Epithelial cell of proximal tubule (primary cell): ENCODE measurements at regions not wholly inside any gene's neighbourhood (a gene's known extent, or its start where the extent isn't known, plus 50 kb on each side); places are given as distances from the start of the nearest gene placed in this dataset.

ENCODE experiments used
- DNase-seq: peaks from one replicate; pipeline ENCODE4 v3.0.0-alpha.2; 2011; ENCODE audit warnings: low read depth
- H3K4me3 ChIP-seq: 2 replicates; pipeline ENCODE4 v1.5.1; 2011; ENCODE audit warnings: low read depth, mild to moderate bottlenecking, low read length
- CTCF ChIP-seq: conservative IDR thresholded peaks from 2 replicates; pipeline ENCODE4 v1.5.1; 2012; ENCODE audit warnings: low read depth, mild to moderate bottlenecking, low read length

- no peak for TF ChIP-seq CTCF
- no peak overlapping the region for H3K4me3 ChIP-seq
- no peak for DNase-seq
Measured at GRCh38 chr16:86997058-86997457, 320.1 kb downstream of the C16orf95 start.

- TF ChIP-seq CTCF: no peak
- DNase-seq: no peak
- H3K4me3 ChIP-seq: no peak overlapping the region
Measured at GRCh38 chr16:86998196-86999001, 318.8 kb downstream of the C16orf95 start.

GRCh38 chr16:87000001-87000400 is 317.2 kb downstream of the C16orf95 start:
- H3K4me3 ChIP-seq: no peak overlapping the region
- DNase-seq: no peak
- no peak for TF ChIP-seq CTCF

- DNase-seq: no peak
- no peak for TF ChIP-seq CTCF
- H3K4me3 ChIP-seq: no peak overlapping the region
Measured at GRCh38 chr16:87002717-87003413, 314.3 kb downstream of the C16orf95 start.

- DNase-seq: no peak
- no peak for TF ChIP-seq CTCF
Measured at GRCh38 chr16:87003414-87003755, 313.8 kb downstream of the C16orf95 start.

GRCh38 chr16:87006021-87006420 is 311.2 kb downstream of the C16orf95 start:
- no peak for DNase-seq
- TF ChIP-seq CTCF: no peak
- no peak overlapping the region for H3K4me3 ChIP-seq

More at GRCh38 chr16:87003414-87003755, 313.8 kb downstream of the C16orf95 start:
- no peak overlapping the region for H3K4me3 ChIP-seq
